Mesenchymal stem cell (in vitro differentiated cells and primary cell): ENCODE measurements at regions not wholly inside any gene's neighbourhood (a gene's known extent, or its start where the extent isn't known, plus 50 kb on each side); places are given as distances from the start of the nearest gene placed in this dataset.
A peak's percentile ranks its signal among the peaks of the same experiment; 100 is the strongest.

ENCODE experiments used
- DNase-seq: peaks from one replicate; pipeline ENCODE4 v3.0.0-alpha.2; 2013
- H2AFZ ChIP-seq: one replicate; pipeline ENCODE4 v1.6.1; 2013; ENCODE audit warnings: low read depth, mild to moderate bottlenecking, control low read depth, inconsistent platforms, low read length, moderate library complexity
- H2AK5ac ChIP-seq: 2 replicates; pipeline ENCODE4 v1.6.1; 2013; ENCODE audit warnings: low read length, moderate library complexity, mild to moderate bottlenecking, inconsistent platforms; ENCODE audit not compliant: severe bottlenecking
- H2BK120ac ChIP-seq: one replicate; pipeline ENCODE4 v1.6.1; 2013; ENCODE audit warnings: low read depth, mild to moderate bottlenecking, inconsistent platforms, low read length, moderate library complexity
- H2BK12ac ChIP-seq, 2 experiments: one replicate each; pipeline ENCODE4 v1.6.1; 2013; ENCODE audit warnings: inconsistent platforms in 2 of 2, low read length in 2 of 2, mild to moderate bottlenecking in 2 of 2, moderate library complexity in 2 of 2, control low read depth in 1 of 2
- H2BK15ac ChIP-seq: one replicate; pipeline ENCODE4 v1.6.1; 2013; ENCODE audit warnings: mild to moderate bottlenecking, low read depth, inconsistent platforms; ENCODE audit not compliant: poor library complexity, severe bottlenecking
- H2BK5ac ChIP-seq: 2 replicates; pipeline ENCODE4 v1.6.1; 2013; ENCODE audit warnings: low read depth, mild to moderate bottlenecking, low read length, control low read depth, inconsistent platforms; ENCODE audit not compliant: poor library complexity, severe bottlenecking
- H3K14ac ChIP-seq, 2 experiments: one replicate each; pipeline ENCODE4 v1.6.1; 2013; ENCODE audit warnings: inconsistent platforms in 2 of 2, low read length in 2 of 2, control low read depth in 1 of 2, mild to moderate bottlenecking in 1 of 2, moderate library complexity in 1 of 2
- H3K18ac ChIP-seq, 2 experiments: one replicate each; pipeline ENCODE4 v1.6.1; 2013; ENCODE audit warnings: inconsistent platforms in 2 of 2, low read length in 2 of 2, control low read depth in 1 of 2, low read depth in 1 of 2, mild to moderate bottlenecking in 1 of 2
- H3K23ac ChIP-seq, 2 experiments: one replicate each; pipeline ENCODE4 v1.6.1; 2013; ENCODE audit warnings: inconsistent platforms in 2 of 2, low read length in 2 of 2, mild to moderate bottlenecking in 2 of 2, moderate library complexity in 2 of 2, control low read depth in 1 of 2
- H3K27ac ChIP-seq: 2 replicates; pipeline ENCODE4 v1.5.1; 2013; ENCODE audit warnings: mild to moderate bottlenecking, moderate library complexity, low read length, control low read depth, inconsistent platforms; ENCODE audit not compliant: poor library complexity, severe bottlenecking
- H3K27me3 ChIP-seq, 2 experiments: 2 replicates each; pipeline versions ENCODE4 v1.6.1 to v1.7.0; 2013; ENCODE audit warnings: low read length in 2 of 2, mild to moderate bottlenecking in 2 of 2, moderate library complexity in 2 of 2, control low read depth in 1 of 2, inconsistent platforms in 1 of 2; ENCODE audit not compliant: control insufficient read depth in 1 of 2, insufficient read depth in 1 of 2
- H3K36me3 ChIP-seq, 2 experiments: 2 replicates each; pipeline versions ENCODE4 v1.6.1 to v1.7.0; 2013; ENCODE audit warnings: low read length in 2 of 2, control low read depth in 1 of 2, inconsistent platforms in 1 of 2, low read depth in 1 of 2, mild to moderate bottlenecking in 1 of 2; ENCODE audit not compliant: insufficient read depth in 2 of 2, control insufficient read depth in 1 of 2
- H3K4ac ChIP-seq, 2 experiments: one replicate each; pipeline ENCODE4 v1.6.1; 2013; ENCODE audit warnings: inconsistent platforms in 2 of 2, low read length in 2 of 2, mild to moderate bottlenecking in 2 of 2, moderate library complexity in 2 of 2, control low read depth in 1 of 2, low read depth in 1 of 2
- H3K4me1 ChIP-seq: 2 replicates; pipeline ENCODE4 v1.6.1; 2013; ENCODE audit warnings: low read depth, low read length, control low read depth; ENCODE audit not compliant: control insufficient read depth, insufficient read depth
- H3K4me2 ChIP-seq: 2 replicates; pipeline ENCODE4 v1.6.1; 2013; ENCODE audit warnings: low read length, mild to moderate bottlenecking, inconsistent platforms; ENCODE audit not compliant: poor library complexity, severe bottlenecking
- H3K4me3 ChIP-seq, 2 experiments: 2 replicates each; pipeline versions ENCODE4 v1.5.1 to v1.7.0; 2013; ENCODE audit warnings: low read length in 2 of 2, mild to moderate bottlenecking in 2 of 2, control low read depth in 1 of 2, low read depth in 1 of 2; ENCODE audit not compliant: insufficient read depth in 1 of 2
- H3K79me1 ChIP-seq: replicated peaks from 2 replicates; pipeline ENCODE4 v1.6.1; 2013; ENCODE audit warnings: mild to moderate bottlenecking, control low read depth, low read length, inconsistent platforms; ENCODE audit not compliant: poor library complexity, severe bottlenecking
- H3K9ac ChIP-seq: 2 replicates; pipeline ENCODE4 v1.7.0; 2013; ENCODE audit warnings: mild to moderate bottlenecking, low read length, moderate library complexity
- H3K9me3 ChIP-seq: 2 replicates; pipeline ENCODE4 v1.7.0; 2013; ENCODE audit warnings: mild to moderate bottlenecking, low read length; ENCODE audit not compliant: control insufficient read depth
- H4K8ac ChIP-seq: one replicate; pipeline ENCODE4 v1.6.1; 2013; ENCODE audit warnings: inconsistent platforms, mild to moderate bottlenecking, low read length, moderate library complexity
- H4K91ac ChIP-seq: one replicate; pipeline ENCODE4 v1.6.1; 2013; ENCODE audit warnings: mild to moderate bottlenecking, low read length, inconsistent platforms
- WGBS: methylation state at CpG from one replicate; pipeline ENCODE4 v1.1.7; 2013; ENCODE audit warnings: mixed read lengths; 5-methylcytosine and 5-hydroxymethylcytosine counted together

- H3K14ac ChIP-seq, result no peak overlapping the region
- H2BK12ac ChIP-seq, result no peak overlapping the region
- H3K9ac ChIP-seq, result no peak overlapping the region
- peak overlapping the region; percentile 71 for H2BK5ac ChIP-seq
- no peak overlapping the region for H3K4me2 ChIP-seq
- no peak overlapping the region for H2AFZ ChIP-seq
- H3K4me1 ChIP-seq, result peaks cover 8% of the 10 kb centered on the region
- no peak overlapping the region for H4K8ac ChIP-seq
- H2BK120ac ChIP-seq, result no peak overlapping the region
- 70% methylated on average over 3 of the region's 4 CpGs for WGBS
- no peaks in the 10 kb centered on the region for H3K9me3 ChIP-seq
- H3K79me1 ChIP-seq, result no peaks in the 10 kb centered on the region
- no peak overlapping the region for H2BK15ac ChIP-seq
- peak overlapping the region; percentile 81 for H3K27ac ChIP-seq
- peak overlapping the region; percentile 94 for H2AK5ac ChIP-seq
- H3K4ac ChIP-seq, result no peak overlapping the region
- H3K27me3 ChIP-seq, result no peaks in the 10 kb centered on the region
- no peak overlapping the region for H3K18ac ChIP-seq
- no peaks in the 10 kb centered on the region for H3K36me3 ChIP-seq
- H3K4me3 ChIP-seq, result no peak overlapping the region
- DNase-seq, result no peak
- H3K23ac ChIP-seq, result no peak overlapping the region
- no peak overlapping the region for H4K91ac ChIP-seq
Observed at GRCh38 chr6:12575961-12576360, 140.6 kb upstream of the PHACTR1 start.

DNA sequence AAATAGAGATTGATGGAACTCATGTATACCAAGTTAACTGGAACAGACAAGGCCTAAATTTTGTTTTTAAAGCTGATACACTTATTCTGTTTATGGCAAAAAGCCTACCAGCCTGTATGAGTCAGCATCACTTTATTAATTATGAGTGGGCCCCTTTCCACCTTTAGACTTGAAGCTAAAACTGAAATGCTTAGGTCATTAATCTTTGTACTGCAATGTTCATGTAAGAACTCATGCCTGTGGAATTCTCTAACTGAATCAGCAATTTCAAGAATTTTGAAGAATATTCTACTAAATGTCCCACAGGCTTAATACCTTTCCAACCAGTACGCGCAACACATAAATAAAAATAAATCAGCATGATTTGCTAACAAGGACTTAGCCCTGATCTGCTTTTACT lies 140.2 kb upstream of the PHACTR1 start:
- Histone ChIP-seq H3K36me3 (no peaks in the 10 kb centered on the region), H3K27ac (peak overlapping the region; percentile 93), H3K23ac (no peak overlapping the region), H2BK5ac (no peak overlapping the region), H3K4me1 (peaks cover 5% of the 10 kb centered on the region), H2BK120ac (no peak overlapping the region), H3K4ac (no peak overlapping the region), H2AK5ac (no peak overlapping the region), H3K79me1 (no peaks in the 10 kb centered on the region), H2BK12ac (no peak overlapping the region), H2BK15ac (no peak overlapping the region), H3K18ac (no peak overlapping the region), H4K8ac (no peak overlapping the region), H3K4me3 (no peak overlapping the region), H3K4me2 (no peak overlapping the region), H3K9ac (no peak overlapping the region), H3K27me3 (no peaks in the 10 kb centered on the region), H3K9me3 (no peaks in the 10 kb centered on the region), H2AFZ (no peak overlapping the region), H3K14ac (no peak overlapping the region), H4K91ac (no peak overlapping the region)
- no peak for DNase-seq
- 54% methylated on average over 2 of the region's 2 CpGs for WGBS

DNA sequence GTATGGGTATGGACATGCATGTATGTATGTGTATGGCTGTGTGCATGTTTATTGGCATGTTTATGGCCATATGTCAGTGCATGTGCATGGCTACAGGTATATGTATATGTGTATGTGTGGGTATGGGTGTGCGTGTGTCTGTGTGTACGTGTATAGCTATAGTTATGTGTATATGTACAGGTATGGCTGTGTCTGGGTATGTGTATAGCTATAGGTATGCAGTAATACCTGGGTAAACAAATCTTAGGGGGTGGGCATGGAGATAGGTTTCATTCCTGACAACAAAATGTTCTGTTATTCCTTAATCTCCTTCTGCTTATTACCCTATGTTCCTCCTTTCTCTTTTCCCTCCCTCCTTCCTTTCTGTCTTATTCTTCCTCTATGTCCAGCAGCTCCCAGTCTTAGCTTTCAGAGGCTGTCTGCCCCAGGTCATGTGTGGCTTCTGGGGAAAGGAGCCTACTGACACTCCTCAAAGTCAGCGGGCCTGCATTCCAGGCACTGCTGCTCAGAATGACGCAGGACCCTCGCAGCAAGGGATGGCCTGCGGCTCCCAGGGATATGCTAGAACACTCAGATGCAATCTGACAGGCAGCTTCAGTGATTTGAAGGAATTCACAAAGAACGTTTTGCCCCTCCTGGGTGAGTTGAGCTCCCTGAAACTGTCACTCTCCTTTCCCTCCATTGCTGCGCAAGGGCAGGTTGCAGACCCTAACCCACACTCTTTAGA lies 139.3 kb upstream of the PHACTR1 start:
- no peak overlapping the region for H3K4me2 ChIP-seq
- H3K23ac ChIP-seq, result no peak overlapping the region
- H2AFZ ChIP-seq, result peak overlapping the region; percentile 36
- peak overlapping the region; percentile 90 for H2AK5ac ChIP-seq
- H2BK120ac ChIP-seq, result no peak overlapping the region
- peak overlapping the region; percentile 92 for H2BK5ac ChIP-seq
- H4K91ac ChIP-seq, result no peak overlapping the region
- no peak overlapping the region for H3K9ac ChIP-seq
- peak overlapping the region; percentile 18 to 88 for H3K18ac ChIP-seq
- H2BK15ac ChIP-seq, result no peak overlapping the region
- no peak overlapping the region for H4K8ac ChIP-seq
- H3K14ac ChIP-seq, result peak overlapping the region in 1 of 2 experiments; percentile 98
- WGBS, result 71% methylated on average over 7 of the region's 8 CpGs
- peak overlapping the region; percentile 93 for H3K27ac ChIP-seq
- H3K9me3 ChIP-seq, result no peaks in the 10 kb centered on the region
- no peak overlapping the region for H3K4me3 ChIP-seq
- peaks cover 5% of the 10 kb centered on the region for H3K4me1 ChIP-seq
- H3K27me3 ChIP-seq, result no peaks in the 10 kb centered on the region
- DNase-seq, result peak; percentile 33
- H3K36me3 ChIP-seq, result no peaks in the 10 kb centered on the region
- no peaks in the 10 kb centered on the region for H3K79me1 ChIP-seq
- H2BK12ac ChIP-seq, result peak overlapping the region in 1 of 2 experiments; percentile 76
- no peak overlapping the region for H3K4ac ChIP-seq

DNA sequence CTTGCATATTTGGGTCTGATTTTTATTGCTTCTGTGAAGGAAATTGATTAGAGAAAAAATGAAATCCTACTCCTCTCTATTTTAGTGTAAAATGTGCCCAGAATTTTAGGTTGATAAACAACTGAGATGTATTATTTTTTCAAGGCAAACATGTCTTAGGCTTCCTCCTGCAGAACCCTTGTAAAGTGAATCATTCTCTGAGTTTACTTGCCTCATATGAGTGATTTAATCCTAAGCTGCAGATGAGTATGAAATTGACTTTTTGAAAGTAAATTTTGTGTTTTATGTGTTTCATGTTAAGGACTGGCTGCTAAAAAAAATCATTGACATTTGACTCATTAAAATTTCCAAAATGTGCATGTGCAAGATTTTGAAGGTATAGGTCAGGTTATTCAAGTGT lies 138.5 kb upstream of the PHACTR1 start:
- Histone ChIP-seq H3K4me1 (peaks cover 5% of the 10 kb centered on the region), H2BK120ac (no peak overlapping the region), H3K9ac (no peak overlapping the region), H2BK12ac (no peak overlapping the region), H3K79me1 (no peaks in the 10 kb centered on the region), H2BK15ac (no peak overlapping the region), H2AK5ac (no peak overlapping the region), H3K4me2 (no peak overlapping the region), H3K27ac (peak overlapping the region; percentile 93), H3K27me3 (no peaks in the 10 kb centered on the region), H4K91ac (no peak overlapping the region), H3K4ac (no peak overlapping the region), H3K9me3 (no peaks in the 10 kb centered on the region), H3K14ac (no peak overlapping the region), H3K18ac (no peak overlapping the region), H2BK5ac (peak overlapping the region; percentile 92), H2AFZ (no peak overlapping the region), H3K23ac (no peak overlapping the region), H4K8ac (no peak overlapping the region), H3K36me3 (no peaks in the 10 kb centered on the region), H3K4me3 (no peak overlapping the region)
- no peak for DNase-seq
